ENCODE measurements at regions not wholly inside any gene's neighbourhood (a gene's known extent, or its start where the extent isn't known, plus 50 kb on each side); places are given as distances from the start of the nearest gene placed in this dataset.

DNA sequence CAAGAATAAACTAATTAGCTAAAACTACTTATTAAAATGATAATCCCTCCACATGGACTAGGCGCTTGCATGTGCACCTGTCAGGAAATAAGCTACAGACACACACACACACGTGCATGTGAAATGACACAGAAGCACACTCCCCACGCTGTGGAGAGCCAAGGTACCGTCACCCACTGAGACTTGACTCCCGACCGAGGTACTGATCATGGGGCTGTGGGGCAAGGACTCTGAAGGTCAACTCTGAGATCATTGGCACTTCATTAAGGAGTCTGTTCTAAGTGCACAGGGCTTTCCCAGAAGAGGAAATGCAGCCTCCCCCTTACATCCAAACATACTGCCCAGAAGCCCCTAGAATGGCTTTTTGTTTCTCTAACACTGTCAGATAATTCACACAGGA is 264.4 kb upstream of the WWC1 start:
- no peak for ATAC-seq
- TF ChIP-seq BACH2 (CRISPR knock-in tag; IDR thresholded peaks at IDR 0.05; ENCODE audit: borderline replicate concordance), result no peak
- no peak for TF ChIP-seq TOX (CRISPR knock-in tag; IDR thresholded peaks at IDR 0.05; ENCODE audit: borderline replicate concordance)
- no peak for TF ChIP-seq SNAI2 (CRISPR knock-in tag; IDR thresholded peaks at IDR 0.05)
- no peak for TF ChIP-seq ISL1 (CRISPR knock-in tag; IDR thresholded peaks at IDR 0.05)
- TF ChIP-seq, protein P1, sequence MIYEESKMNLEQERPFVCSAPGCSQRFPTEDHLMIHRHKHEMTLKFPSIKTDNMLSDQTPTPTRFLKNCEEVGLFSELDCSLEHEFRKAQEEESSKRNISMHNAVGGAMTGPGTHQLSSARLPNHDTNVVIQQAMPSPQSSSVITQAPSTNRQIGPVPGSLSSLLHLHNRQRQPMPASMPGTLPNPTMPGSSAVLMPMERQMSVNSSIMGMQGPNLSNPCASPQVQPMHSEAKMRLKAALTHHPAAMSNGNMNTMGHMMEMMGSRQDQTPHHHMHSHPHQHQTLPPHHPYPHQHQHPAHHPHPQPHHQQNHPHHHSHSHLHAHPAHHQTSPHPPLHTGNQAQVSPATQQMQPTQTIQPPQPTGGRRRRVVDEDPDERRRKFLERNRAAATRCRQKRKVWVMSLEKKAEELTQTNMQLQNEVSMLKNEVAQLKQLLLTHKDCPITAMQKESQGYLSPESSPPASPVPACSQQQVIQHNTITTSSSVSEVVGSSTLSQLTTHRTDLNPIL (CRISPR knock-in tag; IDR thresholded peaks at IDR 0.05; ENCODE audit: low read depth), result no peak
- TF ChIP-seq ZFP30 (CRISPR knock-in tag; IDR thresholded peaks at IDR 0.05), result no peak
- TF ChIP-seq, protein P2, sequence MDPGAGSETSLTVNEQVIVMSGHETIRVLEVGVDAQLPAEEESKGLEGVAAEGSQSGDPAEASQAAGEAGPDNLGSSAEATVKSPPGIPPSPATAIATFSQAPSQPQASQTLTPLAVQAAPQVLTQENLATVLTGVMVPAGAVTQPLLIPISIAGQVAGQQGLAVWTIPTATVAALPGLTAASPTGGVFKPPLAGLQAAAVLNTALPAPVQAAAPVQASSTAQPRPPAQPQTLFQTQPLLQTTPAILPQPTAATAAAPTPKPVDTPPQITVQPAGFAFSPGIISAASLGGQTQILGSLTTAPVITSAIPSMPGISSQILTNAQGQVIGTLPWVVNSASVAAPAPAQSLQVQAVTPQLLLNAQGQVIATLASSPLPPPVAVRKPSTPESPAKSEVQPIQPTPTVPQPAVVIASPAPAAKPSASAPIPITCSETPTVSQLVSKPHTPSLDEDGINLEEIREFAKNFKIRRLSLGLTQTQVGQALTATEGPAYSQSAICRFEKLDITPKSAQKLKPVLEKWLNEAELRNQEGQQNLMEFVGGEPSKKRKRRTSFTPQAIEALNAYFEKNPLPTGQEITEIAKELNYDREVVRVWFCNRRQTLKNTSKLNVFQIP (CRISPR knock-in tag; IDR thresholded peaks at IDR 0.05; ENCODE audit: borderline replicate concordance, low read depth), result no peak
- TF ChIP-seq, protein P3, sequence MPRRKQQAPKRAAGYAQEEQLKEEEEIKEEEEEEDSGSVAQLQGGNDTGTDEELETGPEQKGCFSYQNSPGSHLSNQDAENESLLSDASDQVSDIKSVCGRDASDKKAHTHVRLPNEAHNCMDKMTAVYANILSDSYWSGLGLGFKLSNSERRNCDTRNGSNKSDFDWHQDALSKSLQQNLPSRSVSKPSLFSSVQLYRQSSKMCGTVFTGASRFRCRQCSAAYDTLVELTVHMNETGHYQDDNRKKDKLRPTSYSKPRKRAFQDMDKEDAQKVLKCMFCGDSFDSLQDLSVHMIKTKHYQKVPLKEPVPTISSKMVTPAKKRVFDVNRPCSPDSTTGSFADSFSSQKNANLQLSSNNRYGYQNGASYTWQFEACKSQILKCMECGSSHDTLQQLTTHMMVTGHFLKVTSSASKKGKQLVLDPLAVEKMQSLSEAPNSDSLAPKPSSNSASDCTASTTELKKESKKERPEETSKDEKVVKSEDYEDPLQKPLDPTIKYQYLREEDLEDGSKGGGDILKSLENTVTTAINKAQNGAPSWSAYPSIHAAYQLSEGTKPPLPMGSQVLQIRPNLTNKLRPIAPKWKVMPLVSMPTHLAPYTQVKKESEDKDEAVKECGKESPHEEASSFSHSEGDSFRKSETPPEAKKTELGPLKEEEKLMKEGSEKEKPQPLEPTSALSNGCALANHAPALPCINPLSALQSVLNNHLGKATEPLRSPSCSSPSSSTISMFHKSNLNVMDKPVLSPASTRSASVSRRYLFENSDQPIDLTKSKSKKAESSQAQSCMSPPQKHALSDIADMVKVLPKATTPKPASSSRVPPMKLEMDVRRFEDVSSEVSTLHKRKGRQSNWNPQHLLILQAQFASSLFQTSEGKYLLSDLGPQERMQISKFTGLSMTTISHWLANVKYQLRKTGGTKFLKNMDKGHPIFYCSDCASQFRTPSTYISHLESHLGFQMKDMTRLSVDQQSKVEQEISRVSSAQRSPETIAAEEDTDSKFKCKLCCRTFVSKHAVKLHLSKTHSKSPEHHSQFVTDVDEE (CRISPR knock-in tag; IDR thresholded peaks at IDR 0.05), result no peak
- TF ChIP-seq ZC3H10 (CRISPR knock-in tag; IDR thresholded peaks at IDR 0.05), result no peak
- no peak for TF ChIP-seq TCF4 (CRISPR knock-in tag; IDR thresholded peaks at IDR 0.05; ENCODE audit: borderline replicate concordance)
- no peak for TF ChIP-seq PPARA (CRISPR knock-in tag; IDR thresholded peaks at IDR 0.05; ENCODE audit: borderline replicate concordance)
- TF ChIP-seq RARB (CRISPR knock-in tag; IDR thresholded peaks at IDR 0.05), result no peak
- TF ChIP-seq ESRRG (CRISPR knock-in tag; IDR thresholded peaks at IDR 0.05), result no peak
- TF ChIP-seq ZNF8 (CRISPR knock-in tag; IDR thresholded peaks at IDR 0.05), result no peak

DNA sequence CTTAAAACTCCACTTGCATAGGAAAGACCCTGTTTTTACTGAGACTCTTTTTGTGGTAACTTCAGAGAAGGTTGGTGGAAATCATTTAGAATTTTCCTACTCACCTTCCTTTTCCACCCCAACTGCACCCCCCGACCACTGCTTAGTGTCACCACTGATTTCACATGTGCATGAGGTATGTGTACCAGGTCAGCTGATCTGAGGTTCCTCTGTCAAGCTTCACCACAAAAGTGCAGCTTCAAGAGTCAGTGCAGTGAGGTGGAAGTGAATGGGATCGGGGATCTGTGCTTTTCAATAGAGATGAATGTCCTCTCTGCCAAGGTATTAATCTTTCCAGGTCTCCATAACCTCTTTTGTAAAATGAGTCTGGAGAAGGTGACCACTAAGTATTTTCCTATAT is 260.5 kb upstream of the WWC1 start:
- TF ChIP-seq, protein P4, sequence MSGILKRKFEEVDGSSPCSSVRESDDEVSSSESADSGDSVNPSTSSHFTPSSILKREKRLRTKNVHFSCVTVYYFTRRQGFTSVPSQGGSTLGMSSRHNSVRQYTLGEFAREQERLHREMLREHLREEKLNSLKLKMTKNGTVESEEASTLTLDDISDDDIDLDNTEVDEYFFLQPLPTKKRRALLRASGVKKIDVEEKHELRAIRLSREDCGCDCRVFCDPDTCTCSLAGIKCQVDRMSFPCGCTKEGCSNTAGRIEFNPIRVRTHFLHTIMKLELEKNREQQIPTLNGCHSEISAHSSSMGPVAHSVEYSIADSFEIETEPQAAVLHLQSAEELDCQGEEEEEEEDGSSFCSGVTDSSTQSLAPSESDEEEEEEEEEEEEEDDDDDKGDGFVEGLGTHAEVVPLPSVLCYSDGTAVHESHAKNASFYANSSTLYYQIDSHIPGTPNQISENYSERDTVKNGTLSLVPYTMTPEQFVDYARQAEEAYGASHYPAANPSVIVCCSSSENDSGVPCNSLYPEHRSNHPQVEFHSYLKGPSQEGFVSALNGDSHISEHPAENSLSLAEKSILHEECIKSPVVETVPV (CRISPR knock-in tag; IDR thresholded peaks at IDR 0.05), result no peak
- no peak for TF ChIP-seq CSDC2 (CRISPR knock-in tag; IDR thresholded peaks at IDR 0.05)
- TF ChIP-seq, protein P1 (CRISPR knock-in tag; IDR thresholded peaks at IDR 0.05; ENCODE audit: low read depth), result no peak
- TF ChIP-seq PPARA (CRISPR knock-in tag; IDR thresholded peaks at IDR 0.05; ENCODE audit: borderline replicate concordance), result no peak
- TF ChIP-seq TCF4 (CRISPR knock-in tag; IDR thresholded peaks at IDR 0.05; ENCODE audit: borderline replicate concordance), result no peak
- no peak for TF ChIP-seq GLIS3 (CRISPR knock-in tag; IDR thresholded peaks at IDR 0.05)
- no peak for TF ChIP-seq ZFP3 (CRISPR knock-in tag; IDR thresholded peaks at IDR 0.05)
- ATAC-seq, result no peak

DNA sequence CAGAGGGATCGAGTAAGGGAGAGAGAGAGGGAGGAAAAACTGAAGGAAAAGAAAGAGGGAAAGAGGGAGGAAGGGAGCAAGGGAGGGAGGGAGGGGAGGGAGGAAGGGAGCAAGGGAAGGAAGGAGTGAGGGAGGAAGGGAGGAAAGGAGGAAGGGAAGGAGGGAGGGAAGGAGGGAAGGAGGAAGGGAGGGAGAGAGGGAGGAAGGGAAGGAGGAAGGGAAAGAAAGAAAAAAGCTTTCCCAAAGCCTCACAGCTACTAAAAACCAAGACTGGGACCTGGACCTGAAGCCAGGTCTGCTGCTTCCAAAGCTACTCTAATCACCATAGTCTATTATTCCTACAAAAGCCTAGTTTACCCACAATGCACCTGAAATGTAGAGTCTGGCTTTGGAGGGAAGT is 259.8 kb upstream of the WWC1 start:
- TF ChIP-seq ZC3H10 (CRISPR knock-in tag; IDR thresholded peaks at IDR 0.05) (no peak), ESRRG (CRISPR knock-in tag; IDR thresholded peaks at IDR 0.05) (no peak), ZNF70 (CRISPR knock-in tag; IDR thresholded peaks at IDR 0.05) (no peak), ZNF8 (CRISPR knock-in tag; IDR thresholded peaks at IDR 0.05) (no peak), RARB (CRISPR knock-in tag; IDR thresholded peaks at IDR 0.05) (no peak), SNAI2 (CRISPR knock-in tag; IDR thresholded peaks at IDR 0.05) (no peak), ZNF565 (CRISPR knock-in tag; conservative IDR thresholded peaks at IDR 0.05; ENCODE audit: low read depth) (no peak), ISL1 (CRISPR knock-in tag; IDR thresholded peaks at IDR 0.05) (no peak), BACH2 (CRISPR knock-in tag; IDR thresholded peaks at IDR 0.05; ENCODE audit: borderline replicate concordance) (no peak), TCF4 (CRISPR knock-in tag; IDR thresholded peaks at IDR 0.05; ENCODE audit: borderline replicate concordance) (no peak), PPARA (CRISPR knock-in tag; IDR thresholded peaks at IDR 0.05; ENCODE audit: borderline replicate concordance) (no peak), ZFP3 (CRISPR knock-in tag; IDR thresholded peaks at IDR 0.05) (no peak)
- TF ChIP-seq, protein P1 (CRISPR knock-in tag; IDR thresholded peaks at IDR 0.05; ENCODE audit: low read depth), result no peak
- TF ChIP-seq, protein P4 (CRISPR knock-in tag; IDR thresholded peaks at IDR 0.05), result no peak
- ATAC-seq, result no peak

Data from SK-N-SH treated with all-trans-retinoic acid at 6 μM for 48 hours (cell line).